H1 (cell line): ENCODE measurements at regions not wholly inside any gene's neighbourhood (a gene's known extent, or its start where the extent isn't known, plus 50 kb on each side); places are given as distances from the start of the nearest gene placed in this dataset.
A peak's percentile ranks its signal among the peaks of the same experiment; 100 is the strongest.

Source experiments
- CTCF ChIA-PET: fragments of 300-600 bp; sonication (Branson Sonifier 250); formaldehyde crosslinking; loops from one replicate; lab custom pipeline; 2021; ENCODE audit not compliant: partially characterized antibody; lab: Charles Lee
- POLR2A ChIA-PET: fragments of 300-600 bp; sonication (Branson Sonifier 250); formaldehyde crosslinking; loops from one replicate; lab custom pipeline; 2021; ENCODE audit warnings: inconsistent platforms; ENCODE audit not compliant: partially characterized antibody; lab: Charles Lee
- DNase-seq, 2 experiments: peaks; one replicate each; pipeline versions ENCODE4 v3.0.0 to v3.0.0-alpha.2; 2010 to 2022; ENCODE audit warnings: low spot score in 2 of 2, low read depth in 1 of 2, mixed read lengths in 1 of 2
- FAIRE-seq: peaks from 2 replicates; lab custom pipeline; 2011; peaks lifted over from hg19 to GRCh38; lab: Jason Lieb, UNC
- H2AFZ ChIP-seq: 2 replicates; pipeline ENCODE4 v1.8.1; 2012; ENCODE audit warnings: low read length, inconsistent platforms
- H2AK5ac ChIP-seq: 2 replicates; pipeline ENCODE4 v1.6.1; 2013; ENCODE audit warnings: low read depth, low read length
- H2BK120ac ChIP-seq: replicated peaks from 2 replicates; pipeline ENCODE3; 2013; ENCODE audit warnings: low read depth, low read length, inconsistent platforms
- H2BK12ac ChIP-seq: 2 replicates; pipeline ENCODE4 v1.6.1; 2013; ENCODE audit warnings: low read depth, low read length
- H2BK15ac ChIP-seq: 2 replicates; pipeline ENCODE4 v1.6.1; 2013; ENCODE audit warnings: low read length
- H2BK20ac ChIP-seq: 2 replicates; pipeline ENCODE4 v1.6.1; 2013; ENCODE audit warnings: low read length
- H2BK5ac ChIP-seq: 2 replicates; pipeline ENCODE4 v1.6.1; 2013; ENCODE audit warnings: low read depth, low read length
- H3K14ac ChIP-seq: 2 replicates; pipeline ENCODE4 v1.6.1; 2013; ENCODE audit warnings: inconsistent platforms; ENCODE audit not compliant: insufficient read length
- H3K18ac ChIP-seq: 2 replicates; pipeline ENCODE4 v1.6.1; 2013; ENCODE audit warnings: low read length; ENCODE audit errors: extremely low read depth
- H3K23ac ChIP-seq: 2 replicates; pipeline ENCODE4 v1.6.1; 2013; ENCODE audit warnings: inconsistent platforms; ENCODE audit not compliant: insufficient read length
- H3K23me2 ChIP-seq: 2 replicates; pipeline ENCODE4 v1.6.1; 2013; ENCODE audit warnings: low read depth, low read length
- H3K27ac ChIP-seq: 2 replicates; pipeline ENCODE4 v1.6.1; 2011; ENCODE audit warnings: low read depth, low read length, inconsistent platforms
- H3K27me3 ChIP-seq, 4 experiments: replicated peaks in 1 of 4; 1 replicate in 1 of 4; 2 replicates in 3 of 4; pipeline versions ENCODE4 v1.6.1 to v1.8.1; 2011 to 2013; ENCODE audit warnings: low read length in 3 of 4, mild to moderate bottlenecking in 3 of 4, inconsistent platforms in 2 of 4, mixed read lengths in 2 of 4, moderate library complexity in 1 of 4; ENCODE audit not compliant: control insufficient read depth in 3 of 4, insufficient read depth in 3 of 4; ENCODE audit errors: extremely low read depth in 1 of 4
- H3K36me3 ChIP-seq, 4 experiments: 2 replicates each; pipeline versions ENCODE4 v1.6.1 to v1.8.1; 2011 to 2013; ENCODE audit warnings: mild to moderate bottlenecking in 4 of 4, low read length in 3 of 4, moderate library complexity in 2 of 4, control low read depth in 1 of 4, inconsistent platforms in 1 of 4; ENCODE audit not compliant: insufficient read depth in 4 of 4, control insufficient read depth in 2 of 4
- H3K4ac ChIP-seq: replicated peaks from 2 replicates; pipeline ENCODE3; 2013; ENCODE audit warnings: low read length, low read depth, mixed read lengths, inconsistent platforms; ENCODE audit not compliant: insufficient read length
- H3K4me1 ChIP-seq, 4 experiments: replicated peaks in 1 of 4; 1 replicate in 1 of 4; 2 replicates in 3 of 4; pipeline versions ENCODE4 v1.6.1 to v1.8.1; 2011 to 2013; ENCODE audit warnings: low read length in 3 of 4, inconsistent platforms in 2 of 4, mixed read lengths in 1 of 4; ENCODE audit not compliant: insufficient read depth in 4 of 4, control insufficient read depth in 3 of 4
- H3K4me2 ChIP-seq, 2 experiments: 2 replicates each; pipeline versions ENCODE4 v1.6.1 to v1.8.1; 2011 to 2013; ENCODE audit warnings: low read depth in 2 of 2, low read length in 2 of 2, control low read depth in 1 of 2, inconsistent platforms in 1 of 2, mild to moderate bottlenecking in 1 of 2; ENCODE audit not compliant: insufficient read depth in 1 of 2
- H3K4me3 ChIP-seq, 4 experiments: fragments of 200-600, 300-600 bp in 1 of 4; sonication (generic), shearing (Covaris generic), sonication (Bioruptor Twin) in 1 of 4; 2 replicates each; pipeline versions ENCODE4 v1.5.1 to v1.8.1; 2011 to 2016; ENCODE audit warnings: low read length in 4 of 4, low read depth in 3 of 4, control low read depth in 2 of 4, inconsistent platforms in 2 of 4, mild to moderate bottlenecking in 2 of 4, mixed read lengths in 1 of 4, moderate library complexity in 1 of 4; ENCODE audit not compliant: insufficient read depth in 2 of 4; ENCODE audit errors: extremely low read depth in 1 of 4
- H3K56ac ChIP-seq: replicated peaks from 2 replicates; pipeline ENCODE3; 2013; ENCODE audit warnings: low read depth, mild to moderate bottlenecking, mixed read lengths, low read length, inconsistent platforms; ENCODE audit not compliant: insufficient read length
- H3K79me1 ChIP-seq: 2 replicates; pipeline ENCODE4 v1.6.1; 2013; ENCODE audit warnings: low read depth, low read length, control low read depth
- H3K79me2 ChIP-seq, 2 experiments: 2 replicates each; pipeline versions ENCODE4 v1.6.1 to v1.8.1; 2012 to 2013; ENCODE audit warnings: low read length in 2 of 2, mild to moderate bottlenecking in 2 of 2, inconsistent platforms in 1 of 2; ENCODE audit not compliant: insufficient read depth in 2 of 2, control insufficient read depth in 1 of 2
- H3K9ac ChIP-seq, 4 experiments: replicated peaks in 1 of 4; 1 replicate in 1 of 4; 2 replicates in 3 of 4; pipeline versions ENCODE4 v1.6.1 to v1.8.1; 2011 to 2013; ENCODE audit warnings: low read depth in 3 of 4, low read length in 3 of 4, control low read depth in 2 of 4, mild to moderate bottlenecking in 2 of 4, moderate library complexity in 2 of 4, inconsistent platforms in 1 of 4; ENCODE audit errors: extremely low read depth in 1 of 4
- H3K9me3 ChIP-seq, 2 experiments: 2 replicates each; pipeline versions ENCODE4 v1.6.1 to v1.8.1; 2012 to 2013; ENCODE audit warnings: mild to moderate bottlenecking in 2 of 2, moderate library complexity in 2 of 2, control low read depth in 1 of 2, inconsistent platforms in 1 of 2, low read depth in 1 of 2, low read length in 1 of 2, mixed read lengths in 1 of 2; ENCODE audit not compliant: insufficient read depth in 2 of 2
- H4K20me1 ChIP-seq, 2 experiments: replicated peaks in 1 of 2; 2 replicates each; pipeline versions ENCODE3 to v1.8.1; 2011 to 2013; ENCODE audit warnings: inconsistent platforms in 2 of 2, low read length in 2 of 2, mild to moderate bottlenecking in 1 of 2; ENCODE audit not compliant: insufficient read depth in 2 of 2, control insufficient read depth in 1 of 2
- H4K5ac ChIP-seq: 2 replicates; pipeline ENCODE4 v1.6.1; 2013; ENCODE audit warnings: low read length, low read depth, mixed read lengths, inconsistent platforms; ENCODE audit not compliant: insufficient read length
- H4K8ac ChIP-seq: 2 replicates; pipeline ENCODE4 v1.8.0; 2013; ENCODE audit warnings: mild to moderate bottlenecking, moderate library complexity, low read length, inconsistent platforms; ENCODE audit not compliant: insufficient read depth; ENCODE audit errors: extremely low read depth
- H4K91ac ChIP-seq: replicated peaks from 2 replicates; pipeline ENCODE3; 2013; ENCODE audit warnings: low read length, mixed read lengths, inconsistent platforms; ENCODE audit not compliant: insufficient read length
- RAD21 ChIP-seq, 2 experiments: IDR thresholded peaks in 1 of 2; conservative IDR thresholded peaks in 1 of 2; 2 replicates each; pipeline ENCODE4 v1.6.1; 2011; ENCODE audit warnings: low read depth in 2 of 2, low read length in 2 of 2, improper control_type of control experiment in 1 of 2, inconsistent platforms in 1 of 2, mild to moderate bottlenecking in 1 of 2, moderate library complexity in 1 of 2
- RXRA ChIP-seq: IDR thresholded peaks from 2 replicates; pipeline ENCODE4 v1.6.1; 2011; ENCODE audit warnings: low read depth, mild to moderate bottlenecking, low read length, moderate library complexity; ENCODE audit not compliant: insufficient read depth
- WGBS, 2 experiments: shearing (Covaris generic) in 1 of 2; methylation state at CpG; one replicate each; pipeline versions ENCODE4 v1.1.6 to v1.1.7; 2013 to 2015; ENCODE audit warnings: low lambda C conversion rate in 2 of 2, mixed read lengths in 2 of 2, inconsistent platforms in 1 of 2, low coverage in 1 of 2, missing lambda C conversion rate in 1 of 2; ENCODE audit not compliant: insufficient replicate concordance in 2 of 2, insufficient coverage in 1 of 2, insufficient read length in 1 of 2; ENCODE audit errors: extremely low coverage in 1 of 2, missing lambda C conversion rate in 1 of 2; 5-methylcytosine and 5-hydroxymethylcytosine counted together
- TF ChIP-seq, protein P1 (sequence below), 3 experiments: IDR thresholded peaks; 1 replicate in 2 of 3; 2 replicates in 1 of 3; pipeline versions ENCODE4 v1.5.1 to v1.6.1; 2011; ENCODE audit warnings: low read length in 3 of 3, mild to moderate bottlenecking in 3 of 3, inconsistent platforms in 2 of 3, low read depth in 1 of 3, moderate library complexity in 1 of 3; ENCODE audit not compliant: insufficient read depth in 1 of 3; ENCODE audit errors: control extremely low read depth in 1 of 3

DNA sequence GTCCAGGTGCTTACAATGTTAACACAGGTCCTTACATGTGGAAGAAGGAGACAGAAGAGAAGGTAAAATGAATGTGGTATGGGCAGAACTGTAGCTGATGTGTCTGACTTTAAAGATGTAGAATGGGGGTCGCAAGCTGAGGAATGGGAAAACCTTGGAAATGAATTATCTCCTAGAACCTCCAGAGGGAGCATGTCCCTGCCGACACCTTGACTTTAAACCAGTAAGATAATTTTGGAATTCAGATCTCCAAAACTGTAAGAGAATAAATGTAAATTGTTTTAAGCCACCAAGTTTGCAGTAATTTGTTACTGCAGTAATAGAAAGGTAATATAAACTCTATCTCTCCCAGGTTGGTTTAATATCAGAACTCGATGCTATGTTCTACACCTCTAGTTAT is 80.1 kb upstream of the ALG10 start:
- CTCF ChIA-PET = interaction anchor here (0.6 to 1.2 kb wide), 6 partner anchors 9 to 1881 kb away, joined by 3 to 4 read pairs (median 3); no protein-coding TSS in a partner anchor
- H4K20me1 ChIP-seq = no peaks in the 10 kb centered on the region
- no peak overlapping the region for H2AK5ac ChIP-seq
- no peaks in the 10 kb centered on the region for H3K23me2 ChIP-seq
- H3K27ac ChIP-seq = no peak overlapping the region
- FAIRE-seq (peak; percentile 13), DNase-seq (no peak)
- H4K8ac ChIP-seq = no peak overlapping the region
- no peak overlapping the region for H4K5ac ChIP-seq
- H3K23ac ChIP-seq = no peak overlapping the region
- H2AFZ ChIP-seq = 0 out of 2 replicates have a peak overlapping the region, but pooled peaks have one; percentile 63
- no peak overlapping the region for H3K9ac ChIP-seq
- no peak overlapping the region for H3K4ac ChIP-seq
- no peak overlapping the region for H2BK15ac ChIP-seq
- H3K4me3 ChIP-seq = no peak overlapping the region
- no peak overlapping the region for H4K91ac ChIP-seq
- no peak overlapping the region for H3K56ac ChIP-seq
- POLR2A ChIA-PET = no interaction called here
- no peaks in the 10 kb centered on the region for H3K27me3 ChIP-seq
- H2BK120ac ChIP-seq = no peak overlapping the region
- no peaks in the 10 kb centered on the region for H3K36me3 ChIP-seq
- H3K9me3 ChIP-seq = no peaks in the 10 kb centered on the region
- no peak overlapping the region for H3K18ac ChIP-seq
- no peak overlapping the region for H2BK20ac ChIP-seq
- no peak overlapping the region for H2BK5ac ChIP-seq
- H3K4me2 ChIP-seq = no peak overlapping the region
- peaks cover 0 to 2% (median 0%) of the 10 kb centered on the region in 4 experiments; a peak in 1 of 7 replicates for H3K4me1 ChIP-seq
- H3K79me2 ChIP-seq = no peaks in the 10 kb centered on the region
- H3K79me1 ChIP-seq = no peaks in the 10 kb centered on the region
- no peak overlapping the region for H2BK12ac ChIP-seq
- no peak overlapping the region for H3K14ac ChIP-seq
- 75% methylated on average over 3 of the region's 3 CpGs; no CpG with 5 or more reads in 1 of the 2 experiments for WGBS, 2 experiments
- TF ChIP-seq RAD21 (IDR thresholded peaks at IDR 0.05 in 1 of 2, conservative IDR thresholded peaks at IDR 0.05 in 1 of 2; ENCODE audit: low read depth in 2 of 2, low read length in 2 of 2) = peak in 1 of 2 experiments; percentile 36; a peak in 2 of 4 replicates
- TF ChIP-seq, protein P1, sequence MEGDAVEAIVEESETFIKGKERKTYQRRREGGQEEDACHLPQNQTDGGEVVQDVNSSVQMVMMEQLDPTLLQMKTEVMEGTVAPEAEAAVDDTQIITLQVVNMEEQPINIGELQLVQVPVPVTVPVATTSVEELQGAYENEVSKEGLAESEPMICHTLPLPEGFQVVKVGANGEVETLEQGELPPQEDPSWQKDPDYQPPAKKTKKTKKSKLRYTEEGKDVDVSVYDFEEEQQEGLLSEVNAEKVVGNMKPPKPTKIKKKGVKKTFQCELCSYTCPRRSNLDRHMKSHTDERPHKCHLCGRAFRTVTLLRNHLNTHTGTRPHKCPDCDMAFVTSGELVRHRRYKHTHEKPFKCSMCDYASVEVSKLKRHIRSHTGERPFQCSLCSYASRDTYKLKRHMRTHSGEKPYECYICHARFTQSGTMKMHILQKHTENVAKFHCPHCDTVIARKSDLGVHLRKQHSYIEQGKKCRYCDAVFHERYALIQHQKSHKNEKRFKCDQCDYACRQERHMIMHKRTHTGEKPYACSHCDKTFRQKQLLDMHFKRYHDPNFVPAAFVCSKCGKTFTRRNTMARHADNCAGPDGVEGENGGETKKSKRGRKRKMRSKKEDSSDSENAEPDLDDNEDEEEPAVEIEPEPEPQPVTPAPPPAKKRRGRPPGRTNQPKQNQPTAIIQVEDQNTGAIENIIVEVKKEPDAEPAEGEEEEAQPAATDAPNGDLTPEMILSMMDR (IDR thresholded peaks at IDR 0.05; ENCODE audit: control extremely low read depth in 1 of 3, insufficient read depth in 1 of 3, low read depth in 1 of 3, low read length in 3 of 3) = peak in 2 of 3 experiments; percentile 18 to 54; a peak in 2 of 4 replicates
- TF ChIP-seq RXRA = no peak
